ENCODE measurements at regions not wholly inside any gene's neighbourhood (a gene's known extent, or its start where the extent isn't known, plus 50 kb on each side); places are given as distances from the start of the nearest gene placed in this dataset.

DNA sequence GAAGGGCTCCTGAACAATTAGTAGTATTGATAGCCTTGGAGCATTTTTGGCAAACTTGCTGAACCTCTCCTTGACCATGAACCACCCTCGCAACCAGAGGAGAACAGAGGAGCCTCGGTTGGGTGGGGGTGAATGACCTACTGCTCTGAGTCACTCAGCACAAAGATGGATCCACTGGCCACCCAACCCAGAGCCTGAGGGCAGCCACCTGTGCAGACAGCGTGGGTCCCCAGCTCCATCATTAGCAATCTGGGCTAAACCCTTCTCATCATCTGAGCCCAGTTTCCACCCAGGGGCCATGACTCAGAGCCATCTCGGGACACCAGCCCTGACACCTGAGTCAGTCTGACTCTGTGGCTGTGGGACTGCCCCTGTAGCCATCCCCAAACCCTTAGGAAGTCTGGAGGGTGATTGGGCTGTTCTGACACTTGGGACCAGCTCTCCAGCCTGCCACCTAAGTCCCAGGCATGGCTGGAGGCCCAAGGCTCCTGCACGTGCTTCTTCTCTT, 171.8 kb upstream of the GPR26 start:
- TF ChIP-seq RAD51 (IDR thresholded peaks at IDR 0.05; ENCODE audit: borderline replicate concordance, low read depth) (no peak), POLR2A (conservative IDR thresholded peaks at IDR 0.05) (no peak), HMGN3 (IDR thresholded peaks at IDR 0.05; ENCODE audit: borderline replicate concordance, extremely low read depth, insufficient read length, low read depth, low read length) (no peak), GABPA (tag; conservative IDR thresholded peaks at IDR 0.05; ENCODE audit: low read depth) (no peak), TRIM28 (IDR thresholded peaks at IDR 0.05) (no peak), MTA1 (IDR thresholded peaks at IDR 0.05; ENCODE audit: borderline replicate concordance) (no peak), RAD21 (CRISPR knock-in tag; conservative IDR thresholded peaks at IDR 0.05 in 1 of 2, IDR thresholded peaks at IDR 0.05 in 1 of 2) (no peak), TRIM24 (IDR thresholded peaks at IDR 0.05) (no peak)
- TF ChIP-seq, protein P1, sequence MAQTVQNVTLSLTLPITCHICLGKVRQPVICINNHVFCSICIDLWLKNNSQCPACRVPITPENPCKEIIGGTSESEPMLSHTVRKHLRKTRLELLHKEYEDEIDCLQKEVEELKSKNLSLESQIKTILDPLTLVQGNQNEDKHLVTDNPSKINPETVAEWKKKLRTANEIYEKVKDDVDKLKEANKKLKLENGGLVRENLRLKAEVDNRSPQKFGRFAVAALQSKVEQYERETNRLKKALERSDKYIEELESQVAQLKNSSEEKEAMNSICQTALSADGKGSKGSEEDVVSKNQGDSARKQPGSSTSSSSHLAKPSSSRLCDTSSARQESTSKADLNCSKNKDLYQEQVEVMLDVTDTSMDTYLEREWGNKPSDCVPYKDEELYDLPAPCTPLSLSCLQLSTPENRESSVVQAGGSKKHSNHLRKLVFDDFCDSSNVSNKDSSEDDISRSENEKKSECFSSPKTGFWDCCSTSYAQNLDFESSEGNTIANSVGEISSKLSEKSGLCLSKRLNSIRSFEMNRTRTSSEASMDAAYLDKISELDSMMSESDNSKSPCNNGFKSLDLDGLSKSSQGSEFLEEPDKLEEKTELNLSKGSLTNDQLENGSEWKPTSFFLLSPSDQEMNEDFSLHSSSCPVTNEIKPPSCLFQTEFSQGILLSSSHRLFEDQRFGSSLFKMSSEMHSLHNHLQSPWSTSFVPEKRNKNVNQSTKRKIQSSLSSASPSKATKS (CRISPR knock-in tag; IDR thresholded peaks at IDR 0.05), result no peak
- TF ChIP-seq, protein P2, sequence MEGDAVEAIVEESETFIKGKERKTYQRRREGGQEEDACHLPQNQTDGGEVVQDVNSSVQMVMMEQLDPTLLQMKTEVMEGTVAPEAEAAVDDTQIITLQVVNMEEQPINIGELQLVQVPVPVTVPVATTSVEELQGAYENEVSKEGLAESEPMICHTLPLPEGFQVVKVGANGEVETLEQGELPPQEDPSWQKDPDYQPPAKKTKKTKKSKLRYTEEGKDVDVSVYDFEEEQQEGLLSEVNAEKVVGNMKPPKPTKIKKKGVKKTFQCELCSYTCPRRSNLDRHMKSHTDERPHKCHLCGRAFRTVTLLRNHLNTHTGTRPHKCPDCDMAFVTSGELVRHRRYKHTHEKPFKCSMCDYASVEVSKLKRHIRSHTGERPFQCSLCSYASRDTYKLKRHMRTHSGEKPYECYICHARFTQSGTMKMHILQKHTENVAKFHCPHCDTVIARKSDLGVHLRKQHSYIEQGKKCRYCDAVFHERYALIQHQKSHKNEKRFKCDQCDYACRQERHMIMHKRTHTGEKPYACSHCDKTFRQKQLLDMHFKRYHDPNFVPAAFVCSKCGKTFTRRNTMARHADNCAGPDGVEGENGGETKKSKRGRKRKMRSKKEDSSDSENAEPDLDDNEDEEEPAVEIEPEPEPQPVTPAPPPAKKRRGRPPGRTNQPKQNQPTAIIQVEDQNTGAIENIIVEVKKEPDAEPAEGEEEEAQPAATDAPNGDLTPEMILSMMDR (IDR thresholded peaks at IDR 0.05 in 2 of 3, conservative IDR thresholded peaks at IDR 0.05 in 1 of 3; ENCODE audit: insufficient read depth in 2 of 3, low read depth in 1 of 3, low read length in 3 of 3), result no peak
- TF ChIP-seq, protein P3, sequence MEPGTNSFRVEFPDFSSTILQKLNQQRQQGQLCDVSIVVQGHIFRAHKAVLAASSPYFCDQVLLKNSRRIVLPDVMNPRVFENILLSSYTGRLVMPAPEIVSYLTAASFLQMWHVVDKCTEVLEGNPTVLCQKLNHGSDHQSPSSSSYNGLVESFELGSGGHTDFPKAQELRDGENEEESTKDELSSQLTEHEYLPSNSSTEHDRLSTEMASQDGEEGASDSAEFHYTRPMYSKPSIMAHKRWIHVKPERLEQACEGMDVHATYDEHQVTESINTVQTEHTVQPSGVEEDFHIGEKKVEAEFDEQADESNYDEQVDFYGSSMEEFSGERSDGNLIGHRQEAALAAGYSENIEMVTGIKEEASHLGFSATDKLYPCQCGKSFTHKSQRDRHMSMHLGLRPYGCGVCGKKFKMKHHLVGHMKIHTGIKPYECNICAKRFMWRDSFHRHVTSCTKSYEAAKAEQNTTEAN (CRISPR knock-in tag; IDR thresholded peaks at IDR 0.05), result no peak
- TF ChIP-seq, protein P4, sequence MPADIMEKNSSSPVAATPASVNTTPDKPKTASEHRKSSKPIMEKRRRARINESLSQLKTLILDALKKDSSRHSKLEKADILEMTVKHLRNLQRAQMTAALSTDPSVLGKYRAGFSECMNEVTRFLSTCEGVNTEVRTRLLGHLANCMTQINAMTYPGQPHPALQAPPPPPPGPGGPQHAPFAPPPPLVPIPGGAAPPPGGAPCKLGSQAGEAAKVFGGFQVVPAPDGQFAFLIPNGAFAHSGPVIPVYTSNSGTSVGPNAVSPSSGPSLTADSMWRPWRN (IDR thresholded peaks at IDR 0.05; ENCODE audit: low read depth), result no peak
